OCI-LY1 (cell line): ENCODE measurements at regions not wholly inside any gene's neighbourhood (a gene's known extent, or its start where the extent isn't known, plus 50 kb on each side); places are given as distances from the start of the nearest gene placed in this dataset.
A peak's percentile ranks its signal among the peaks of the same experiment; 100 is the strongest.
"Not testable (repeated sequence)": the region's sequence is repeated elsewhere in the genome, so short reads cannot be mapped to it uniquely, and the experiment has no call there.

Experiments used
- EZH2 ChIP-seq: fragments of 200-600 bp; sonication (generic), shearing (Covaris generic); IDR thresholded peaks from 2 replicates; pipeline ENCODE4 v1.8.0; 2017; ENCODE audit warnings: borderline replicate concordance, mixed run types, mild to moderate bottlenecking, antibody characterized with exemption, low read length, moderate library complexity, mixed read lengths
- TF ChIP-seq, protein P1 (sequence below): fragments of 200-600 bp; sonication (generic), shearing (Covaris generic); IDR thresholded peaks from 2 replicates; pipeline ENCODE4 v1.5.1; 2017; ENCODE audit warnings: mild to moderate bottlenecking, antibody characterized with exemption, low read length, moderate library complexity, mixed read lengths

GRCh38 chr10:57032301-57032700 lies 671.2 kb upstream of the ZWINT start:
- TF ChIP-seq, protein P1, sequence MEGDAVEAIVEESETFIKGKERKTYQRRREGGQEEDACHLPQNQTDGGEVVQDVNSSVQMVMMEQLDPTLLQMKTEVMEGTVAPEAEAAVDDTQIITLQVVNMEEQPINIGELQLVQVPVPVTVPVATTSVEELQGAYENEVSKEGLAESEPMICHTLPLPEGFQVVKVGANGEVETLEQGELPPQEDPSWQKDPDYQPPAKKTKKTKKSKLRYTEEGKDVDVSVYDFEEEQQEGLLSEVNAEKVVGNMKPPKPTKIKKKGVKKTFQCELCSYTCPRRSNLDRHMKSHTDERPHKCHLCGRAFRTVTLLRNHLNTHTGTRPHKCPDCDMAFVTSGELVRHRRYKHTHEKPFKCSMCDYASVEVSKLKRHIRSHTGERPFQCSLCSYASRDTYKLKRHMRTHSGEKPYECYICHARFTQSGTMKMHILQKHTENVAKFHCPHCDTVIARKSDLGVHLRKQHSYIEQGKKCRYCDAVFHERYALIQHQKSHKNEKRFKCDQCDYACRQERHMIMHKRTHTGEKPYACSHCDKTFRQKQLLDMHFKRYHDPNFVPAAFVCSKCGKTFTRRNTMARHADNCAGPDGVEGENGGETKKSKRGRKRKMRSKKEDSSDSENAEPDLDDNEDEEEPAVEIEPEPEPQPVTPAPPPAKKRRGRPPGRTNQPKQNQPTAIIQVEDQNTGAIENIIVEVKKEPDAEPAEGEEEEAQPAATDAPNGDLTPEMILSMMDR, result peak; percentile 32; the same call in 1 of the 2 replicates
- TF ChIP-seq EZH2, result not testable (repeated sequence)
